ENCODE measurements at regions not wholly inside any gene's neighbourhood (a gene's known extent, or its start where the extent isn't known, plus 50 kb on each side); places are given as distances from the start of the nearest gene placed in this dataset.

GRCh38 chr2:104344306-104344705, 509.6 kb upstream of the POU3F3 start:
- Histone ChIP-seq H3K9me3 (ENCODE audit: control insufficient read depth, insufficient read depth, low read depth, low read length) (no peaks in the 10 kb centered on the region), H3K4me2 (ENCODE audit: extremely low read depth, insufficient read depth, low read length) (no peak overlapping the region), H3K36me3 (ENCODE audit: control insufficient read depth, insufficient read depth, low read length) (no peaks in the 10 kb centered on the region), H3K27ac (ENCODE audit: insufficient read depth, low read length) (no peak overlapping the region), H2AFZ (ENCODE audit: low read length) (no peak overlapping the region), H3K4me1 (ENCODE audit: control insufficient read depth, extremely low read depth, insufficient read depth, low read length) (no peaks in the 10 kb centered on the region), H3K27me3 (ENCODE audit: control insufficient read depth, insufficient read depth, low read length) (no peaks in the 10 kb centered on the region), H3K4me3 (replicated peaks in 1 of 4; ENCODE audit: control extremely low read depth in 1 of 4, insufficient read depth in 1 of 4, low read depth in 3 of 4, low read length in 4 of 4) (no peak overlapping the region), H4K20me1 (ENCODE audit: control insufficient read depth, extremely low read depth, insufficient read depth, low read length) (no peaks in the 10 kb centered on the region), H3K79me2 (ENCODE audit: control insufficient read depth, insufficient read depth, low read length) (no peaks in the 10 kb centered on the region), H3K9ac (ENCODE audit: insufficient read depth, low read length) (no peak overlapping the region)
- DNase-seq (ENCODE audit: low read depth in 2 of 2) = no peak
- TF ChIP-seq CTCF (conservative IDR thresholded peaks at IDR 0.05 in 1 of 2, IDR thresholded peaks at IDR 0.05 in 1 of 2; ENCODE audit: low read depth in 1 of 2, low read length in 2 of 2) = no peak
- TF ChIP-seq EZH2 (IDR thresholded peaks at IDR 0.05; ENCODE audit: low read length, missing control alignments) = no peak

- Histone ChIP-seq H3K79me2 (ENCODE audit: control insufficient read depth, insufficient read depth, low read length) (no peaks in the 10 kb centered on the region), H3K9me3 (ENCODE audit: control insufficient read depth, insufficient read depth, low read depth, low read length) (no peaks in the 10 kb centered on the region), H2AFZ (ENCODE audit: low read length) (no peak overlapping the region)
Measured at GRCh38 chr2:104344985-104345384, 508.9 kb upstream of the POU3F3 start.

GRCh38 chr2:104358122-104358521, 495.8 kb upstream of the POU3F3 start:
- H4K20me1 ChIP-seq (ENCODE audit: control insufficient read depth, extremely low read depth, insufficient read depth, low read length) = no peaks in the 10 kb centered on the region
- no peak overlapping the region for H3K4me2 ChIP-seq (ENCODE audit: extremely low read depth, insufficient read depth, low read length)
- no peaks in the 10 kb centered on the region for H3K79me2 ChIP-seq (ENCODE audit: control insufficient read depth, insufficient read depth, low read length)
- no peak for DNase-seq (ENCODE audit: low read depth in 2 of 2)
- H3K27me3 ChIP-seq (ENCODE audit: control insufficient read depth, insufficient read depth, low read length) = no peaks in the 10 kb centered on the region
- H2AFZ ChIP-seq (ENCODE audit: low read length) = no peak overlapping the region
- H3K4me3 ChIP-seq (replicated peaks in 1 of 4; ENCODE audit: control extremely low read depth in 1 of 4, insufficient read depth in 1 of 4, low read depth in 3 of 4, low read length in 4 of 4) = no peak overlapping the region
- no peak overlapping the region for H3K27ac ChIP-seq (ENCODE audit: insufficient read depth, low read length)
- no peaks in the 10 kb centered on the region for H3K9me3 ChIP-seq (ENCODE audit: control insufficient read depth, insufficient read depth, low read depth, low read length)
- no peaks in the 10 kb centered on the region for H3K4me1 ChIP-seq (ENCODE audit: control insufficient read depth, extremely low read depth, insufficient read depth, low read length)
- H3K36me3 ChIP-seq (ENCODE audit: control insufficient read depth, insufficient read depth, low read length) = no peaks in the 10 kb centered on the region
- no peak overlapping the region for H3K9ac ChIP-seq (ENCODE audit: insufficient read depth, low read length)
- no peak for TF ChIP-seq CTCF (conservative IDR thresholded peaks at IDR 0.05 in 1 of 2, IDR thresholded peaks at IDR 0.05 in 1 of 2; ENCODE audit: low read depth in 1 of 2, low read length in 2 of 2)
- no peak for TF ChIP-seq EZH2 (IDR thresholded peaks at IDR 0.05; ENCODE audit: low read length, missing control alignments)

More at GRCh38 chr2:104344985-104345384, 508.9 kb upstream of the POU3F3 start:
- no peak for DNase-seq (ENCODE audit: low read depth in 2 of 2)
- Histone ChIP-seq H3K27me3 (ENCODE audit: control insufficient read depth, insufficient read depth, low read length) (no peaks in the 10 kb centered on the region), H3K27ac (ENCODE audit: insufficient read depth, low read length) (no peak overlapping the region), H3K36me3 (ENCODE audit: control insufficient read depth, insufficient read depth, low read length) (no peaks in the 10 kb centered on the region), H3K9ac (ENCODE audit: insufficient read depth, low read length) (no peak overlapping the region), H3K4me2 (ENCODE audit: extremely low read depth, insufficient read depth, low read length) (no peak overlapping the region), H3K4me1 (ENCODE audit: control insufficient read depth, extremely low read depth, insufficient read depth, low read length) (no peaks in the 10 kb centered on the region), H4K20me1 (ENCODE audit: control insufficient read depth, extremely low read depth, insufficient read depth, low read length) (no peaks in the 10 kb centered on the region), H3K4me3 (replicated peaks in 1 of 4; ENCODE audit: control extremely low read depth in 1 of 4, insufficient read depth in 1 of 4, low read depth in 3 of 4, low read length in 4 of 4) (no peak overlapping the region)
- TF ChIP-seq CTCF (conservative IDR thresholded peaks at IDR 0.05 in 1 of 2, IDR thresholded peaks at IDR 0.05 in 1 of 2; ENCODE audit: low read depth in 1 of 2, low read length in 2 of 2) (no peak), EZH2 (IDR thresholded peaks at IDR 0.05; ENCODE audit: low read length, missing control alignments) (no peak)

Data from fibroblast of lung (primary cell).